Liver (tissue), 7 donors: ENCODE measurements at regions not wholly inside any gene's neighbourhood (a gene's known extent, or its start where the extent isn't known, plus 50 kb on each side); places are given as distances from the start of the nearest gene placed in this dataset.

Experiments
- DNase-seq: peaks from one replicate; pipeline ENCODE4 v3.0.0-alpha.2; 2017; ENCODE audit warnings: low spot score
- H3K27ac ChIP-seq, 2 donors: one replicate each; pipeline ENCODE4 v1.7.0; 2013; ENCODE audit warnings: inconsistent platforms in 2 of 2, low read length in 2 of 2, control low read depth in 1 of 2, low read depth in 1 of 2, mild to moderate bottlenecking in 1 of 2
- H3K27me3 ChIP-seq, 4 donors: one replicate each; pipeline versions ENCODE4 v1.6.1 to v1.7.0; 2013; ENCODE audit warnings: low read length in 3 of 4, inconsistent platforms in 1 of 4, mild to moderate bottlenecking in 1 of 4, moderate library complexity in 1 of 4; ENCODE audit not compliant: control insufficient read depth in 4 of 4, insufficient read depth in 4 of 4
- H3K36me3 ChIP-seq, 4 donors: one replicate each; pipeline versions ENCODE4 v1.6.1 to v1.7.0; 2013; ENCODE audit warnings: low read length in 3 of 4, mild to moderate bottlenecking in 3 of 4, low read depth in 1 of 4, moderate library complexity in 1 of 4; ENCODE audit not compliant: control insufficient read depth in 4 of 4, insufficient read depth in 3 of 4
- H3K4me1 ChIP-seq, 4 donors: one replicate each; pipeline versions ENCODE4 v1.6.1 to v1.7.0; 2013; ENCODE audit warnings: low read length in 3 of 4, mild to moderate bottlenecking in 3 of 4, moderate library complexity in 1 of 4; ENCODE audit not compliant: control insufficient read depth in 4 of 4, insufficient read depth in 4 of 4
- H3K4me3 ChIP-seq, 3 donors: one replicate each; pipeline versions ENCODE4 v1.6.1 to v1.7.0; 2013; ENCODE audit warnings: low read length in 3 of 3, control low read depth in 1 of 3, low read depth in 1 of 3, mild to moderate bottlenecking in 1 of 3
- H3K9ac ChIP-seq, 2 donors: one replicate each; pipeline ENCODE4 v1.7.0; 2013; ENCODE audit warnings: low read length in 2 of 2, mild to moderate bottlenecking in 2 of 2, moderate library complexity in 2 of 2, control low read depth in 1 of 2, low read depth in 1 of 2
- H3K9me3 ChIP-seq, 4 donors: one replicate each; pipeline versions ENCODE4 v1.6.1 to v1.7.0; 2013; ENCODE audit warnings: low read length in 3 of 4; ENCODE audit not compliant: control insufficient read depth in 4 of 4
- ATF3 ChIP-seq: IDR thresholded peaks from 2 replicates; pipeline ENCODE4 v1.6.1; 2016; ENCODE audit warnings: antibody characterized with exemption
- EGR1 ChIP-seq, 2 donors: IDR thresholded peaks; 2 replicates each; pipeline ENCODE4 v1.6.1; 2016 to 2018; ENCODE audit warnings: antibody characterized with exemption in 2 of 2, low read depth in 2 of 2
- FOXA1 ChIP-seq: IDR thresholded peaks from 2 replicates; pipeline ENCODE4 v1.6.1; 2016; ENCODE audit warnings: antibody characterized with exemption
- FOXA2 ChIP-seq: IDR thresholded peaks from 2 replicates; pipeline ENCODE4 v1.6.1; 2016; ENCODE audit warnings: antibody characterized with exemption
- GABPA ChIP-seq, 2 donors: IDR thresholded peaks in 1 of 2; conservative IDR thresholded peaks in 1 of 2; 2 replicates each; pipeline ENCODE4 v1.6.1; 2016; ENCODE audit warnings: antibody characterized with exemption in 2 of 2, mild to moderate bottlenecking in 1 of 2, moderate library complexity in 1 of 2
- HNF4A ChIP-seq, 2 donors: conservative IDR thresholded peaks; 2 replicates each; pipeline ENCODE4 v1.6.1; 2016; ENCODE audit warnings: antibody characterized with exemption in 2 of 2, mild to moderate bottlenecking in 2 of 2
- HNF4G ChIP-seq: IDR thresholded peaks from 2 replicates; pipeline ENCODE4 v1.6.1; 2016; ENCODE audit warnings: antibody characterized with exemption
- JUND ChIP-seq, 2 donors: IDR thresholded peaks; 2 replicates each; pipeline ENCODE4 v1.6.1; 2016; ENCODE audit warnings: antibody characterized with exemption in 2 of 2
- MAX ChIP-seq: IDR thresholded peaks from 2 replicates; pipeline ENCODE4 v1.6.1; 2016; ENCODE audit warnings: antibody characterized with exemption
- RXRA ChIP-seq, 2 donors: IDR thresholded peaks; 2 replicates each; pipeline ENCODE4 v1.6.1; 2017 to 2018; ENCODE audit warnings: antibody characterized with exemption in 2 of 2, mild to moderate bottlenecking in 1 of 2
- SP1 ChIP-seq: IDR thresholded peaks from 2 replicates; pipeline ENCODE4 v1.6.1; 2018; ENCODE audit warnings: antibody characterized with exemption, mild to moderate bottlenecking
- YY1 ChIP-seq: IDR thresholded peaks from 2 replicates; pipeline ENCODE4 v1.6.1; 2016; ENCODE audit warnings: antibody characterized with exemption, mild to moderate bottlenecking
- ZBTB33 ChIP-seq: IDR thresholded peaks from 2 replicates; pipeline ENCODE4 v1.6.1; 2016; ENCODE audit warnings: antibody characterized with exemption
- WGBS: extraction: QIAGEN DNeasy Blood & Tissue Kit; methylation state at CpG from one replicate; pipeline ENCODE4 v1.1.7; 2013; 5-methylcytosine and 5-hydroxymethylcytosine counted together
- TF ChIP-seq, protein P1 (sequence below): IDR thresholded peaks from 2 replicates; pipeline ENCODE4 v1.6.1; 2016; ENCODE audit warnings: antibody characterized with exemption, mild to moderate bottlenecking
- donor health status: healthy.
- donor health status: healthy.
- donor health status: healthy.
- donor health status: healthy.

GRCh38 chr11:45061641-45062040, 84.8 kb upstream of the PRDM11 start:
- TF ChIP-seq ATF3 (no peak), JUND (IDR thresholded peaks at IDR 0.05) (no peak), RXRA (IDR thresholded peaks at IDR 0.05) (no peak), GABPA (IDR thresholded peaks at IDR 0.05 in 1 of 2, conservative IDR thresholded peaks at IDR 0.05 in 1 of 2) (no peak), HNF4G (no peak), FOXA1 (no peak), YY1 (no peak), EGR1 (IDR thresholded peaks at IDR 0.05; ENCODE audit: low read depth in 2 of 2) (no peak), ZBTB33 (no peak)
- TF ChIP-seq, protein P1, sequence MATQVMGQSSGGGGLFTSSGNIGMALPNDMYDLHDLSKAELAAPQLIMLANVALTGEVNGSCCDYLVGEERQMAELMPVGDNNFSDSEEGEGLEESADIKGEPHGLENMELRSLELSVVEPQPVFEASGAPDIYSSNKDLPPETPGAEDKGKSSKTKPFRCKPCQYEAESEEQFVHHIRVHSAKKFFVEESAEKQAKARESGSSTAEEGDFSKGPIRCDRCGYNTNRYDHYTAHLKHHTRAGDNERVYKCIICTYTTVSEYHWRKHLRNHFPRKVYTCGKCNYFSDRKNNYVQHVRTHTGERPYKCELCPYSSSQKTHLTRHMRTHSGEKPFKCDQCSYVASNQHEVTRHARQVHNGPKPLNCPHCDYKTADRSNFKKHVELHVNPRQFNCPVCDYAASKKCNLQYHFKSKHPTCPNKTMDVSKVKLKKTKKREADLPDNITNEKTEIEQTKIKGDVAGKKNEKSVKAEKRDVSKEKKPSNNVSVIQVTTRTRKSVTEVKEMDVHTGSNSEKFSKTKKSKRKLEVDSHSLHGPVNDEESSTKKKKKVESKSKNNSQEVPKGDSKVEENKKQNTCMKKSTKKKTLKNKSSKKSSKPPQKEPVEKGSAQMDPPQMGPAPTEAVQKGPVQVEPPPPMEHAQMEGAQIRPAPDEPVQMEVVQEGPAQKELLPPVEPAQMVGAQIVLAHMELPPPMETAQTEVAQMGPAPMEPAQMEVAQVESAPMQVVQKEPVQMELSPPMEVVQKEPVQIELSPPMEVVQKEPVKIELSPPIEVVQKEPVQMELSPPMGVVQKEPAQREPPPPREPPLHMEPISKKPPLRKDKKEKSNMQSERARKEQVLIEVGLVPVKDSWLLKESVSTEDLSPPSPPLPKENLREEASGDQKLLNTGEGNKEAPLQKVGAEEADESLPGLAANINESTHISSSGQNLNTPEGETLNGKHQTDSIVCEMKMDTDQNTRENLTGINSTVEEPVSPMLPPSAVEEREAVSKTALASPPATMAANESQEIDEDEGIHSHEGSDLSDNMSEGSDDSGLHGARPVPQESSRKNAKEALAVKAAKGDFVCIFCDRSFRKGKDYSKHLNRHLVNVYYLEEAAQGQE: no peak
- 86% methylated on average over 10 of the region's 10 CpGs for WGBS
- Histone ChIP-seq H3K9me3 (peaks cover 0 to 16% (median 11%) of the 10 kb centered on the region in 4 donors), H3K36me3 (peaks cover 0 to 1% (median 0%) of the 10 kb centered on the region in 4 donors), H3K4me3 (no peak overlapping the region), H3K4me1 (peaks cover 0 to 3% (median 0%) of the 10 kb centered on the region in 4 donors), H3K27ac (no peak overlapping the region), H3K27me3 (no peaks in the 10 kb centered on the region), H3K9ac (no peak overlapping the region)
- no peak for DNase-seq

GRCh38 chr11:45062115-45062514, 84.3 kb upstream of the PRDM11 start:
- no peak overlapping the region for H3K27ac ChIP-seq
- H3K36me3 ChIP-seq: peaks cover 0 to 1% (median 0%) of the 10 kb centered on the region in 4 donors
- DNase-seq: no peak
- H3K9ac ChIP-seq: no peak overlapping the region
- H3K27me3 ChIP-seq: no peaks in the 10 kb centered on the region
- 87% methylated on average over 3 of the region's 3 CpGs for WGBS
- peaks cover 0 to 3% (median 0%) of the 10 kb centered on the region in 4 donors for H3K4me1 ChIP-seq
- H3K4me3 ChIP-seq: no peak overlapping the region
- peaks cover 0 to 16% (median 11%) of the 10 kb centered on the region in 4 donors for H3K9me3 ChIP-seq
- TF ChIP-seq HNF4A (conservative IDR thresholded peaks at IDR 0.05): no peak
- no peak for TF ChIP-seq SP1
- no peak for TF ChIP-seq RXRA (IDR thresholded peaks at IDR 0.05)
- TF ChIP-seq ZBTB33: no peak
- no peak for TF ChIP-seq FOXA1
- no peak for TF ChIP-seq MAX
- no peak for TF ChIP-seq FOXA2
- no peak for TF ChIP-seq JUND (IDR thresholded peaks at IDR 0.05)
